IMR-90 (cell line): ENCODE measurements at regions not wholly inside any gene's neighbourhood (a gene's known extent, or its start where the extent isn't known, plus 50 kb on each side); places are given as distances from the start of the nearest gene placed in this dataset.

Experiments used
- ATAC-seq: fragments of 200-7000 bp; cut with Tn5 transposase; 2 replicates; pipeline ENCODE4 v1.9.1; 2020; ENCODE audit warnings: low read depth, mild to moderate bottlenecking, moderate library complexity
- BruUV-seq: library from RNA; stranded (reverse); fragments of 400-500 nt; replicated peaks from 2 replicates; lab custom pipeline; 2021; lab: Mats Ljungman, UMichigan
- CTCF ChIA-PET: fragments of 300-600 bp; formaldehyde crosslinking; extraction: SDS; loops from one replicate; lab custom pipeline; 2021; ENCODE audit warnings: antibody characterized with exemption; lab: Yijun Ruan, JAX
- POLR2A ChIA-PET: fragments of 300-600 bp; sonication (Branson Sonifier 250); formaldehyde crosslinking; loops from one replicate; lab custom pipeline; 2022; ENCODE audit warnings: antibody characterized with exemption; ENCODE audit not compliant: unreplicated experiment; lab: Charles Lee
- DNase-seq: peaks from one replicate; pipeline ENCODE4 v3.0.0; 2013
- H2AFZ ChIP-seq: replicated peaks from 2 replicates; pipeline ENCODE3; 2013; ENCODE audit warnings: low read length, mild to moderate bottlenecking; ENCODE audit not compliant: poor library complexity
- H2AK5ac ChIP-seq: 2 replicates; pipeline ENCODE4 v1.6.1; 2013; ENCODE audit warnings: low read depth, low read length, inconsistent platforms
- H2AK9ac ChIP-seq: replicated peaks from 2 replicates; pipeline ENCODE3; 2013; ENCODE audit warnings: mild to moderate bottlenecking, low read depth, low read length, moderate library complexity; ENCODE audit not compliant: poor library complexity
- H2BK120ac ChIP-seq: 2 replicates; pipeline ENCODE4 v1.6.1; 2013; ENCODE audit warnings: low read depth, low read length, inconsistent platforms
- H2BK15ac ChIP-seq: 3 replicates; pipeline ENCODE4 v1.6.1; 2013; ENCODE audit warnings: low read depth, low read length, inconsistent platforms
- H2BK20ac ChIP-seq: 2 replicates; pipeline ENCODE4 v1.6.1; 2013; ENCODE audit warnings: low read depth, mild to moderate bottlenecking, inconsistent platforms, low read length, moderate library complexity
- H2BK5ac ChIP-seq: 2 replicates; pipeline ENCODE4 v1.6.1; 2013; ENCODE audit warnings: mild to moderate bottlenecking, low read depth, low read length, inconsistent platforms; ENCODE audit not compliant: poor library complexity, severe bottlenecking
- H3K14ac ChIP-seq: replicated peaks from 2 replicates; pipeline ENCODE4 v1.6.1; 2013; ENCODE audit warnings: low read depth, low read length, inconsistent platforms
- H3K18ac ChIP-seq: 2 replicates; pipeline ENCODE4 v1.6.1; 2013; ENCODE audit warnings: low read depth, low read length, control low read depth
- H3K23ac ChIP-seq: 2 replicates; pipeline ENCODE4 v1.6.1; 2013; ENCODE audit warnings: low read depth, low read length, inconsistent platforms
- H3K27ac ChIP-seq: 2 replicates; pipeline ENCODE4 v1.5.1; 2013; ENCODE audit warnings: mild to moderate bottlenecking, control low read depth, low read length; ENCODE audit not compliant: insufficient read depth
- H3K27me3 ChIP-seq: 2 replicates; pipeline ENCODE4 v1.6.1; 2013; ENCODE audit warnings: low read length; ENCODE audit not compliant: control insufficient read depth, insufficient read depth
- H3K36me3 ChIP-seq: 2 replicates; pipeline ENCODE4 v1.6.1; 2013; ENCODE audit warnings: low read length, mixed read lengths; ENCODE audit not compliant: control insufficient read depth, insufficient read depth
- H3K4ac ChIP-seq: 2 replicates; pipeline ENCODE4 v1.6.1; 2013; ENCODE audit warnings: low read depth, low read length, inconsistent platforms
- H3K4me1 ChIP-seq: 2 replicates; pipeline ENCODE4 v1.6.1; 2013; ENCODE audit warnings: low read length, mixed read lengths; ENCODE audit not compliant: control insufficient read depth, insufficient read depth
- H3K4me2 ChIP-seq: 2 replicates; pipeline ENCODE4 v1.6.1; 2013; ENCODE audit warnings: low read depth, mild to moderate bottlenecking, control low read depth, low read length, moderate library complexity
- H3K4me3 ChIP-seq: 2 replicates; pipeline ENCODE4 v1.5.1; 2013; ENCODE audit warnings: low read depth, mild to moderate bottlenecking, control low read depth, low read length, moderate library complexity; ENCODE audit not compliant: insufficient read depth
- H3K56ac ChIP-seq: 2 replicates; pipeline ENCODE4 v1.6.1; 2013; ENCODE audit warnings: low read length, inconsistent platforms; ENCODE audit not compliant: insufficient read depth; ENCODE audit errors: extremely low read depth
- H3K79me1 ChIP-seq, 2 experiments: 2 replicates each; pipeline ENCODE4 v1.6.1; 2013; ENCODE audit warnings: low read length in 2 of 2, inconsistent platforms in 1 of 2, low read depth in 1 of 2
- H3K9ac ChIP-seq: 2 replicates; pipeline ENCODE4 v1.6.1; 2013; ENCODE audit warnings: low read depth, low read length, control low read depth
- H3K9me1 ChIP-seq: 2 replicates; pipeline ENCODE4 v1.6.1; 2013; ENCODE audit warnings: low read length, inconsistent platforms; ENCODE audit not compliant: insufficient read depth
- H3K9me3 ChIP-seq: 2 replicates; pipeline ENCODE4 v1.6.1; 2013; ENCODE audit warnings: low read length; ENCODE audit not compliant: control insufficient read depth, insufficient read depth
- H4K20me1 ChIP-seq: 2 replicates; pipeline ENCODE4 v1.6.1; 2013; ENCODE audit warnings: low read length, inconsistent platforms; ENCODE audit not compliant: insufficient read depth
- H4K5ac ChIP-seq: 2 replicates; pipeline ENCODE4 v1.6.1; 2013; ENCODE audit warnings: mild to moderate bottlenecking, low read depth, low read length, control low read depth
- H4K8ac ChIP-seq, 2 experiments: 2 replicates each; pipeline ENCODE4 v1.6.1; 2013; ENCODE audit warnings: low read depth in 2 of 2, low read length in 2 of 2, control low read depth in 1 of 2, inconsistent platforms in 1 of 2
- H4K91ac ChIP-seq: 2 replicates; pipeline ENCODE4 v1.6.1; 2013; ENCODE audit warnings: low read depth, low read length, inconsistent platforms; ENCODE audit not compliant: insufficient read depth
- ELK1 ChIP-seq: fragments of 150-350 bp; IDR thresholded peaks from 2 replicates; pipeline ENCODE4 v1.6.1; 2016; ENCODE audit warnings: low read depth, mild to moderate bottlenecking, low read length, moderate library complexity, borderline replicate concordance
- MAFK ChIP-seq: IDR thresholded peaks from 2 replicates; pipeline ENCODE4 v1.6.1; 2012; ENCODE audit warnings: low read depth, low read length, improper control_type of control experiment
- MXI1 ChIP-seq: IDR thresholded peaks from 2 replicates; pipeline ENCODE4 v1.6.1; 2012; ENCODE audit warnings: low read depth, mild to moderate bottlenecking, low read length, moderate library complexity, borderline replicate concordance
- RAD21 ChIP-seq: IDR thresholded peaks from 2 replicates; pipeline ENCODE4 v1.6.1; 2012; ENCODE audit warnings: low read length, improper control_type of control experiment
- RCOR1 ChIP-seq: IDR thresholded peaks from 2 replicates; pipeline ENCODE4 v1.6.1; 2012; ENCODE audit warnings: mild to moderate bottlenecking, low read length, improper control_type of control experiment; ENCODE audit not compliant: insufficient replicate concordance
- SMC3 ChIP-seq: fragments of 150-350 bp; IDR thresholded peaks from 2 replicates; pipeline ENCODE4 v1.6.1; 2016; ENCODE audit warnings: low read depth, mild to moderate bottlenecking, antibody characterized with exemption, low read length, moderate library complexity
- WGBS, 2 experiments: methylation state at CpG; one replicate each; pipeline versions ENCODE4 v1.1.5 to v1.1.7; 2013; ENCODE audit warnings: missing lambda C conversion rate in 2 of 2; ENCODE audit not compliant: insufficient read length in 1 of 2; ENCODE audit errors: extremely low coverage in 2 of 2; 5-methylcytosine and 5-hydroxymethylcytosine counted together
- dilution Hi-C: fragments of 300-500 bp; cut with HindIII; formaldehyde crosslinking; loops from one replicate; pipeline ENCODE4 v1.14.3; 2018; ENCODE audit warnings: low sequenced_read_pairs; ENCODE audit not compliant: unreplicated experiment
- in situ Hi-C: fragments of 300-500 bp; cut with MboI; formaldehyde crosslinking; loops from 3 replicates; pipeline ENCODE4 v1.14.3; 2019; ENCODE audit warnings: low sequenced_read_pairs, inconsistent platforms, mixed read lengths
- intact Hi-C: fragments of 100-400 bp; cut with micrococcal nuclease; formaldehyde crosslinking; loops from 2 replicates; pipeline ENCODE4 v1.10.0; 2022
- TF ChIP-seq, protein P1 (sequence below): fragments of 150-350 bp; IDR thresholded peaks from 2 replicates; pipeline ENCODE4 v1.6.1; 2017; ENCODE audit warnings: mild to moderate bottlenecking, antibody characterized with exemption, low read length, low read depth

GRCh38 chr5:123721675-123722276 is 209.8 kb downstream of the CSNK1G3 start:
- dilution Hi-C loops, result no loop called here
- Histone ChIP-seq H3K9ac (no peak overlapping the region), H3K36me3 (no peaks in the 10 kb centered on the region), H2BK5ac (no peak overlapping the region), H2AFZ (no peak overlapping the region), H3K27ac (no peak overlapping the region), H3K27me3 (no peaks in the 10 kb centered on the region), H3K4me1 (peaks cover 2% of the 10 kb centered on the region; the same call in 1 of the 2 replicates), H3K9me3 (no peaks in the 10 kb centered on the region; the same call in 1 of the 2 replicates), H3K18ac (no peak overlapping the region), H3K4ac (no peak overlapping the region), H3K79me1 (no peaks in the 10 kb centered on the region), H3K23ac (no peak overlapping the region), H4K5ac (peak overlapping the region; percentile 7; the same call in 1 of the 2 replicates), H4K8ac (peak overlapping the region in 1 of 2 experiments; percentile 43; a peak in 1 of 4 replicates), H3K4me2 (peak overlapping the region; percentile 36; the same call in 1 of the 2 replicates), H4K20me1 (no peaks in the 10 kb centered on the region), H2BK20ac (0 out of 2 replicates have a peak overlapping the region, but pooled peaks have one; percentile 20), H4K91ac (no peak overlapping the region), H2BK15ac (no peak overlapping the region), H2BK120ac (peak overlapping the region; percentile 62; the same call in 1 of the 2 replicates), H2AK9ac (no peak overlapping the region), H3K4me3 (no peak overlapping the region), H3K56ac (no peak overlapping the region), H2AK5ac (no peak overlapping the region), H3K14ac (peak overlapping the region; percentile 76; the same call in 1 of the 2 replicates), H3K9me1 (no peaks in the 10 kb centered on the region)
- TF ChIP-seq SMC3, result no peak
- TF ChIP-seq RAD21, result no peak
- TF ChIP-seq RCOR1, result no peak
- TF ChIP-seq ELK1, result no peak
- no peak for TF ChIP-seq MXI1
- TF ChIP-seq MAFK, result peak; percentile 67
- TF ChIP-seq, protein P1, sequence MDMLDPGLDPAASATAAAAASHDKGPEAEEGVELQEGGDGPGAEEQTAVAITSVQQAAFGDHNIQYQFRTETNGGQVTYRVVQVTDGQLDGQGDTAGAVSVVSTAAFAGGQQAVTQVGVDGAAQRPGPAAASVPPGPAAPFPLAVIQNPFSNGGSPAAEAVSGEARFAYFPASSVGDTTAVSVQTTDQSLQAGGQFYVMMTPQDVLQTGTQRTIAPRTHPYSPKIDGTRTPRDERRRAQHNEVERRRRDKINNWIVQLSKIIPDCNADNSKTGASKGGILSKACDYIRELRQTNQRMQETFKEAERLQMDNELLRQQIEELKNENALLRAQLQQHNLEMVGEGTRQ, result no peak
- CTCF ChIA-PET, result no interaction called here
- BruUV-seq, result no TSS peak
- WGBS, 2 experiments, result no CpG with 5 or more reads among the region's 4 CpGs
- intact Hi-C loops, result loop anchor here (1.0 kb wide), 1 partner anchor 27 kb away; no protein-coding TSS in a partner anchor
- in situ Hi-C loops, result no loop called here
- POLR2A ChIA-PET, result no interaction called here
- ATAC-seq (no peak), DNase-seq (no peak)
